ENCODE measurements at regions not wholly inside any gene's neighbourhood (a gene's known extent, or its start where the extent isn't known, plus 50 kb on each side); places are given as distances from the start of the nearest gene placed in this dataset.
"Not testable (repeated sequence)": the region's sequence is repeated elsewhere in the genome, so short reads cannot be mapped to it uniquely, and the experiment has no call there.

DNA sequence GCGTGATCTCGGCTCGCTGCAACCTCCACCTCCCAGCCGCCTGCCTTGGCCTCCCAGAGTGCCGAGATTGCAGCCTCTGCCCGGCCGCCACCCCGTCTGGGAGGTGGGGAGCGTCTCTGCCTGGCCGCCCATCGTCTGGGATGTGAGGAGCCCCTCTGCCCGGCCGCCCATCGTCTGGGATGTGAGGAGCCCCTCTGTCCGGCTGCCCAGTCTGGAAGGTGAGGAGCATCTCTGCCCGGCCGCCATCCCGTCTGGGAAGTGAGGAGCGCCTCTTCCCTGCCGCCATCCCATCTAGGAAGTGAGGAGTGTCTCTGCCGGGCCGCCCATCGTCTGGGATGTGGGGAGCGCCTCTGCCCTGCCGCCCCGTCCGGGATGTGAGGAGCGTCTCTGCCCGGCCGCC is 56.9 kb upstream of the FOXE1 start:
- not testable (repeated sequence) for H3K9me3 ChIP-seq (ENCODE audit: control insufficient read depth in 1 of 2, low read length in 2 of 2); H3K4me3 ChIP-seq (ENCODE audit: low read depth in 1 of 2, low read length in 2 of 2); H3K27me3 ChIP-seq (ENCODE audit: low read depth, low read length); H3K27ac ChIP-seq (ENCODE audit: low read length); H3K4me1 ChIP-seq (ENCODE audit: control insufficient read depth in 1 of 2, insufficient read depth in 2 of 2, low read length in 2 of 2); H3K36me3 ChIP-seq (ENCODE audit: control insufficient read depth in 1 of 2, insufficient read depth in 2 of 2, low read length in 2 of 2)

DNA sequence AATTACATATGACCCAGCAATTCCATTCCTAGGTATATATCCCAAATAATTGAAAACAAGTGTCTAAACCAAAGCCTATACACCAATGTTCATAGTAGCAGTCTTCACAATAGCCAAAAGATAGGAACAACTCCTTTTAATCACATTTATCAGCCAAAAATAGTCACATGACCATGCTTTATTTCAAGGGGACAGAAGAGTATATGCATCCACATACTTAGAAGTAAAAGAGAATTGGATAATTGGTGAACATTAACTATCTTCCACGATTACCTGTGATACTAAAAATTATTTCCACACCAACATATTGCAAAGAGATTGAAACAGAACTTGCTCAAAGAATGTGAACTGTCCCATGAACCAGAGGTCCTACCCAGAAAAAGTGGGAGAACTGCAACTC is 51.8 kb upstream of the FOXE1 start:
- Histone ChIP-seq H3K27me3 (ENCODE audit: low read depth, low read length) (peaks cover 6% of the 10 kb centered on the region), H3K4me3 (ENCODE audit: low read depth in 1 of 2, low read length in 2 of 2) (no peak overlapping the region), H3K27ac (ENCODE audit: low read length) (no peak overlapping the region), H3K4me1 (ENCODE audit: control insufficient read depth in 1 of 2, insufficient read depth in 2 of 2, low read length in 2 of 2) (peaks cover 0 to 10% of the 10 kb centered on the region in 2 donors), H3K9me3 (ENCODE audit: control insufficient read depth in 1 of 2, low read length in 2 of 2) (no peaks in the 10 kb centered on the region), H3K36me3 (ENCODE audit: control insufficient read depth in 1 of 2, insufficient read depth in 2 of 2, low read length in 2 of 2) (no peaks in the 10 kb centered on the region)

DNA sequence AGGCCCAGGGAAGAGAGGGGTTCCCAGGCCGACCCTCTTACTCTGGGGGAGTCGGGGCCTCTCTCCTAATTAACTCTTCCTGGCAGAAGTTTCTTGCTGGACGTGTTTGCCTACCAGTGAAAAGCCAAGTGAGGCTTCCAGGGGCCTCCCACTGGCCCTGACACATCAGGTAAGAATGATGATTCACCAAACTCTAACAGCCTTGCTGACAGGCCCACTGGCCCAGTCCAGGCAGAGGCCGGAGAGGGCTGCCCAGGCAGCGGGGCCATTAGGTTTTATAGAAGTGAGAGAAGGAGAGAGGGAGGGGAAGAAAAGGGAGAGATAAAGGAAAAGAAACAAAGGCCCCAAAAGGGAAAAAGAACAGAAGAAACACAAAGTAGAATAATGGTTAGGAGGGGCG is 50.8 kb upstream of the FOXE1 start:
- H3K36me3 ChIP-seq (ENCODE audit: control insufficient read depth in 1 of 2, insufficient read depth in 2 of 2, low read length in 2 of 2) = no peaks in the 10 kb centered on the region
- H3K4me1 ChIP-seq (ENCODE audit: control insufficient read depth in 1 of 2, insufficient read depth in 2 of 2, low read length in 2 of 2) = peaks cover 0 to 10% of the 10 kb centered on the region in 2 donors
- H3K9me3 ChIP-seq (ENCODE audit: control insufficient read depth in 1 of 2, low read length in 2 of 2) = no peaks in the 10 kb centered on the region
- H3K4me3 ChIP-seq (ENCODE audit: low read depth in 1 of 2, low read length in 2 of 2) = no peak overlapping the region
- H3K27ac ChIP-seq (ENCODE audit: low read length) = no peak overlapping the region
- H3K27me3 ChIP-seq (ENCODE audit: low read depth, low read length) = peaks cover 6% of the 10 kb centered on the region

- H3K27me3 ChIP-seq (ENCODE audit: low read depth, low read length) = peaks cover 6% of the 10 kb centered on the region
- peaks cover 0 to 10% of the 10 kb centered on the region in 2 donors for H3K4me1 ChIP-seq (ENCODE audit: control insufficient read depth in 1 of 2, insufficient read depth in 2 of 2, low read length in 2 of 2)
- H3K36me3 ChIP-seq (ENCODE audit: control insufficient read depth in 1 of 2, insufficient read depth in 2 of 2, low read length in 2 of 2) = no peaks in the 10 kb centered on the region
- peak overlapping the region; percentile 50 to 65 for H3K4me3 ChIP-seq (ENCODE audit: low read depth in 1 of 2, low read length in 2 of 2)
- no peak overlapping the region for H3K27ac ChIP-seq (ENCODE audit: low read length)
- H3K9me3 ChIP-seq (ENCODE audit: control insufficient read depth in 1 of 2, low read length in 2 of 2) = no peaks in the 10 kb centered on the region
Observed at GRCh38 chr9:97803167-97804058, 49.6 kb upstream of the FOXE1 start.

Measured in muscle layer of duodenum (tissue), 2 donors.